Adipocyte (in vitro differentiated cells): ENCODE measurements at regions not wholly inside any gene's neighbourhood (a gene's known extent, or its start where the extent isn't known, plus 50 kb on each side); places are given as distances from the start of the nearest gene placed in this dataset.

Source experiments
- DNase-seq: peaks from one replicate; pipeline ENCODE4 v3.0.0-alpha.2; 2015; ENCODE audit warnings: low read depth
- H3K27me3 ChIP-seq: replicated peaks from 2 replicates; pipeline ENCODE4 v1.7.0; 2013; ENCODE audit warnings: mild to moderate bottlenecking, low read length, moderate library complexity; ENCODE audit not compliant: control insufficient read depth, insufficient read depth
- H3K36me3 ChIP-seq: 2 replicates; pipeline ENCODE4 v1.7.0; 2013; ENCODE audit warnings: low read length, mild to moderate bottlenecking, moderate library complexity; ENCODE audit not compliant: control insufficient read depth, insufficient read depth, severe bottlenecking
- H3K4me1 ChIP-seq: 2 replicates; pipeline ENCODE4 v1.7.0; 2013; ENCODE audit warnings: mild to moderate bottlenecking, low read length, moderate library complexity; ENCODE audit not compliant: control insufficient read depth, insufficient read depth
- H3K4me3 ChIP-seq: 2 replicates; pipeline ENCODE4 v1.7.0; 2013; ENCODE audit warnings: mild to moderate bottlenecking, low read length, moderate library complexity
- H3K9ac ChIP-seq: 2 replicates; pipeline ENCODE4 v1.7.0; 2013; ENCODE audit warnings: mild to moderate bottlenecking, low read length, moderate library complexity
- H3K9me3 ChIP-seq: 2 replicates; pipeline ENCODE4 v1.7.0; 2013; ENCODE audit warnings: mild to moderate bottlenecking, low read length, moderate library complexity; ENCODE audit not compliant: control insufficient read depth

DNA sequence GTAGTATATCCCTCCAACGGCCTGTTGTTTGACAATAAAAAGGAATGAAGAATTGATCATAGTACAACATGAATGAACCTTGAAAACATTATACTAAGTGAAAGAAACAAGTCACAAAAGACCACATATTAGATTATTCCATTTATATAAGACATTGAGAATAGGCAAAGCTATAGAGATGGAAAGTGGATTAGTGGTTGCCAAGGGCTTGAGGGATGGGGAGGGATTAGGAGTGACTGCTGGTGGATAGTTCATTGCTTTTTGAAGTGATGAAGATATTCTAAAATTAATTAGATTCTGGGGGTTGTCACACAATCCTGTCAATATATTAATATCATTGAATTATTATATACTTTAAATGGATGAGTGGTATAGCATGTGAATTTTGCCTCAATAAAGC, 142.5 kb upstream of the DPT start:
- Histone ChIP-seq H3K27me3 (no peaks in the 10 kb centered on the region), H3K9me3 (peaks cover 5% of the 10 kb centered on the region), H3K4me3 (no peak overlapping the region), H3K4me1 (no peaks in the 10 kb centered on the region), H3K36me3 (no peaks in the 10 kb centered on the region), H3K9ac (no peak overlapping the region)
- no peak for DNase-seq

DNA sequence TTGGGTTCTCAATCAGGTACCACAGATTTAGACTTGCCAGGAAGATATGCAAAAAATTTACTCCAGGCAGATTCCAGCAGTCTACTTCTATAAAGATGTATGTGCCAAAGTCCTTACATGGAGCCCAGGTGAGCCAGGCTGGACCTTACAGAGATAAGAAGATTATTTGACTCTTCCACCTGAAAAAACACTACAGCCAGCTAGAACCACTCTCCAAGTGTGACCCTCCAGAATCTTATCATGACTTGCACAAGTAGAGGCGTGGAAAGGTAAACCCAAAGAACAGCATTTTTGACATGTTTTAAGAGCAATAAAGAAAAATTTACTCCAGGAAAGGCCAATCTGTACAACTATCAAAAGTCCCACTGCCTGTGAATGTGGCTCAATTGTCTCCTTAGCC, 146.8 kb upstream of the DPT start:
- Histone ChIP-seq H3K36me3 (no peaks in the 10 kb centered on the region), H3K9me3 (no peaks in the 10 kb centered on the region), H3K4me1 (peaks cover 10% of the 10 kb centered on the region), H3K9ac (no peak overlapping the region), H3K27me3 (no peaks in the 10 kb centered on the region), H3K4me3 (no peak overlapping the region)
- DNase-seq, result no peak

DNA sequence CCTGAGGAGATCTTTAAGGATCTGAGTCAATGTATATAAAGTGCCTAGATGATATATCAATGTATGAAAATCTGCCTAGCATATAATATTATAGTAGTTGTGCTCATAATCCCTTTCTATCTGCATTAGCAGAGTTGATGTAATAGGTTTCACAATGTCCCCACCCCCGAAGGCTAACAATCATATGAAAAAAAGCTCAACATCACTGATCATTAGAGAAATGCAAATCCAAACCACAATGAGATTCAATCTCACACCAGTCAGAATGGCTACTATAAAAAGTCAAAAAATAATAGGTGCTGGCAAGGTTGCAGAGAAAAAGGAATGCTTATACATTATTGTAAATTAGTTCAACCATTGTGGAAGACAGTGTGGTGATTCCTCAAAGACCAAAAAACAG, 147.8 kb upstream of the DPT start:
- Histone ChIP-seq H3K36me3 (no peaks in the 10 kb centered on the region), H3K9ac (no peak overlapping the region)

DNA sequence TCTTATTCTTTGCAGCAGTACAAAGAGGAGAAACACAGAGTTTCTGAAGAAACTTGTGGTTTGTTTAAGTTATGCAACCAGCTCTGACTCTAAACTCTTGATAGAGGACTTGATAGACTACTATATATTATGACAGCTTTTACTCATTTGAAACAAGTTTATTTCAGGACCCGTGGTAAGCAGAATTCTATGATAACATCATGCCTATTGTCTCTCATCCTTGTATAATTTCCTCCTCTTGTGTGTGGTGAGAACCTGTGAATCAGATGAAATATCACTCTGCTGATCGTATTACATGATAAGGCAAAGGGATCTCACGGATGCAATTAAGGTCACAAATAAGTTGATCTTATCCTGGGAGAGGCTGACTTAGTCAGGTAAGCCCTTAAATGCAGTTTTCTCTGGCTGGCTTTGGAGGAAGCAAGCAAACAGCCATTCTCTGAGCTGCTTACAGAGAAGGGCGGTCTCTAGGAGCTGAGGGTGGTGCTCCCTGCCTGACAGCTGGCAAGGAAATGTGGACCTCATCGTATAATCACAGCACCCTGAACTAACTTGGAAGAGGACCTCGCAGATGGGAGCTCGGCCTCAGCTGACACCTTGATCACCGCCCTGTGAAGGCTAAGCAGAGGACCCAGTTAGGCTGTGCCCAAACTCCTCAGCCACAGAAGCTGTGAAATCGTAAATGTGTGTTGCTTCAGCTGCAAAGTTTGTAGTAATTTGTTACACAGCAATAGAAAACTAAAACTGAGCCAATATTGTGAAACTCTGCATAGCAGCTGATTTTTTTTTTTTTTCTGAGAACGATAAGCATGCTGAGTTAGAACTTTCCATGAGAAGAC, 151.1 kb upstream of the DPT start:
- Histone ChIP-seq H3K9me3 (no peaks in the 10 kb centered on the region), H3K36me3 (no peaks in the 10 kb centered on the region), H3K4me3 (peak overlapping the region; percentile 63), H3K4me1 (peaks cover 14% of the 10 kb centered on the region), H3K27me3 (no peaks in the 10 kb centered on the region), H3K9ac (peak overlapping the region; percentile 47)
- DNase-seq, result peak; percentile 52

More for the DNA sequence above, 147.8 kb upstream of the DPT start:
- Histone ChIP-seq H3K9me3 (no peaks in the 10 kb centered on the region), H3K27me3 (no peaks in the 10 kb centered on the region), H3K4me3 (no peak overlapping the region), H3K4me1 (peaks cover 14% of the 10 kb centered on the region)
- DNase-seq, result no peak

DNA sequence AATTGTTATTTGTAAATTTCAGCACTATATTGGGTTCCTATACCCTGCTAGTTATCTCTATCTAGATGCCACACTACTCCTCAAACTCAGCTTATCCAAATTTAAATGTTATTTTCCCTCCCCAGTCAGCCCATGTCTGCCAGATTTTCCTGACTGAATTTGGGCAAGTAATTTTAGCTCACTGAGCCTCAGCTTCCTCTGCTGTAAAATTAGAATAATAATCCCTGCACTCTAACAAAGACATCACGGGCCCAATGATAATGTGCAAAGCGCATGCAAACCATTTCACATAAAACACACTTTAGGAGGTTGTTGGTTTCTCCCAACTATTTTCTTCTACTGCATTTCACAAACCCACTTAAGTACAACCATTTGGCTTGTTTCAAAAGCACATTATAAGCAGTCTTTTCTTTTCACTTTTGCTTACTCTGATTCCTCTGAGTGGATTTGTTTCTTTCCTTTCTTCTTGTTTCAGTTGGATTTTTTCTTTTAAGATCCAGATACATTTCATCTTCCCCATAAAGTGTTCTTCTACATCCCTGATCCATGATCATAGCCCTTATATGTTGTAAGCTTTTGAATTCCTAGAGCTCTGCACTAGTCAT, 152.8 kb upstream of the DPT start:
- Histone ChIP-seq H3K9ac (no peak overlapping the region), H3K36me3 (no peaks in the 10 kb centered on the region), H3K4me1 (peaks cover 14% of the 10 kb centered on the region), H3K4me3 (no peak overlapping the region), H3K9me3 (no peaks in the 10 kb centered on the region), H3K27me3 (no peaks in the 10 kb centered on the region)
- DNase-seq, result no peak

DNA sequence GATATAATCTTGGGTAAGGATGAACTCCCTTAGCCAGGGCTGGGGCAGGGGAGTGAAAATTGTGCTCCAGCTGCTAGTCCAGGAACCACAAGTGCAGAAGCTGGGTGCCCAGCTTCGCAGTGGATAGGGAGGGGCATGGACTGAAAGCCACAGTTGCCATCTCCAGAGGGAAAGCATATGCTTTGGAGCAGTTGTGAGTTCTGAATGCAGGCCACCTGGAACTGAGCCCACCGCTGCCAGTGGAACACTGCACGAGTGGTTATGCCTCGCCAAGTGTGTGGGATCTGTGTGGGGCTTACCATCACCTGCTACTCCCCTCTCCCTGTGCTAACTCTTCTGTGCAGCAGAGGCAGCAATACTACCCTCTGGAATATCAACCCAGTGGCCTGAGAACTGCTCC, 158.4 kb upstream of the DPT start:
- Histone ChIP-seq H3K4me1 (no peaks in the 10 kb centered on the region), H3K9ac (no peak overlapping the region), H3K36me3 (no peaks in the 10 kb centered on the region), H3K4me3 (no peak overlapping the region), H3K27me3 (no peaks in the 10 kb centered on the region), H3K9me3 (no peaks in the 10 kb centered on the region)
- DNase-seq, result no peak

DNA sequence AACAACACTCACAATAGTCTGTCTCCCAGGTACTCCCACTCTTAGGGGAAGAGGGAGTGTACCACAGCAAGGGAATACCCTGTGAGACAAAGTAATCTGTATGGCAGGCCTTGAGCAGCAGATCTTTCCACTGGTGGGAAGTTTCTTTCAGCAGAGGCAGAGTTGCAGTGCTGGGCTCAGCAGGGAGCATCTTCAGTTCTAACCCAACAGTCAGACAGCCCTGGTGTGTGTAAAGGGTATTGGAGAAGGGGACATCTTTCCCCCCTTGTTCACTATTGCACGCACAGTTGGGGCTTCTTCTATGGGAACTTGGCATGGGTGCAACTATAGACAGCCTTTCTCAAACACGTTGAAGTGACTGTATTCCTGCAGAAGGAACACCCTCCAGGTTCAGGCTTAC, 159.4 kb upstream of the DPT start:
- H3K36me3 ChIP-seq, result no peaks in the 10 kb centered on the region
- DNase-seq, result no peak
- no peaks in the 10 kb centered on the region for H3K9me3 ChIP-seq

DNA sequence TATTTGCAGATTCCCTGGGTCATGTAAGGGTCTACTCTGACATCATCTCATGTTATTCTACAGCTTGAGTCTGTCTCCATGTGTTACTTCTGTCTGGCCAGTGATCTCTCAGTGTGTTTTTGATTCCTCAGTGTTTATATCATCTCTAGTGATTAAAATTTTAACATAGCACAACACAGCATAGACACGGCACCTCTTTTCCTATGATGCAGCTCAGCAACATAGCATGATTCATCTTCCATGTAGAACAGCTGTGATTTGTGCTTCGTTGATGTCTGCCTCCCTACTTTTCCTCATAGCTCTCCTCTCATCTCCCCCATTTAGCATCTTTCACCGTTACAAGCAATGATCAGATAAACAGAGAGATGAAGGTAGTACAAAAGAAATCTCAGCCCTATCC, 163.9 kb upstream of the DPT start:
- Histone ChIP-seq H3K9me3 (no peaks in the 10 kb centered on the region), H3K9ac (no peak overlapping the region), H3K4me3 (peak overlapping the region; percentile 15), H3K27me3 (no peaks in the 10 kb centered on the region), H3K36me3 (no peaks in the 10 kb centered on the region), H3K4me1 (peaks cover 8% of the 10 kb centered on the region)
- DNase-seq, result no peak

More for the DNA sequence above, 159.4 kb upstream of the DPT start:
- H3K9ac ChIP-seq, result no peak overlapping the region
- peaks cover 8% of the 10 kb centered on the region for H3K4me1 ChIP-seq
- no peak overlapping the region for H3K4me3 ChIP-seq
- H3K27me3 ChIP-seq, result no peaks in the 10 kb centered on the region

DNA sequence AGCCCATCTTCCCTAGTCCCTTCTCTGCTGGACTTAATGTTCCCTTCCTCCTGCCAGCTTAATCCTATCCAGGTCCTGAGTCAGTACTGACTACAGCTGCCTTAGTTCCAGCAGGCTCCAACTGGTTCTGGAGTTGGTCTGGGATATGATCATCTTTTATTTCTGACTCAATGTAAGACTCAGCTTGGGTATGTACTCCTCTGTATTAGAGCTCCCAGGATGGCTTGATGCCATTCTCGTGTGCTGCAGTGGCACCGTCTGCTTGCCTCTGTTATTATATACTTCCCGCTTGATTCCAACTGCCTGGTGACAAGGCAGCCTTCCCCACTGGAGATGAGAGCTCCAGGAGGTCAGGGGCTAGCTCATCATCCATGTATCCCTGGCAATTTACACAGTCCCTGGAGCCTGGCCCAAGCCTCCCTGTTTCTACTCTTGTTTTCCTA, 164.4 kb upstream of the DPT start:
- peaks cover 8% of the 10 kb centered on the region for H3K4me1 ChIP-seq
- peak overlapping the region; percentile 15 for H3K4me3 ChIP-seq
- no peak overlapping the region for H3K9ac ChIP-seq
- peak; percentile 1 for DNase-seq
- no peaks in the 10 kb centered on the region for H3K36me3 ChIP-seq
- no peaks in the 10 kb centered on the region for H3K27me3 ChIP-seq
- no peaks in the 10 kb centered on the region for H3K9me3 ChIP-seq

DNA sequence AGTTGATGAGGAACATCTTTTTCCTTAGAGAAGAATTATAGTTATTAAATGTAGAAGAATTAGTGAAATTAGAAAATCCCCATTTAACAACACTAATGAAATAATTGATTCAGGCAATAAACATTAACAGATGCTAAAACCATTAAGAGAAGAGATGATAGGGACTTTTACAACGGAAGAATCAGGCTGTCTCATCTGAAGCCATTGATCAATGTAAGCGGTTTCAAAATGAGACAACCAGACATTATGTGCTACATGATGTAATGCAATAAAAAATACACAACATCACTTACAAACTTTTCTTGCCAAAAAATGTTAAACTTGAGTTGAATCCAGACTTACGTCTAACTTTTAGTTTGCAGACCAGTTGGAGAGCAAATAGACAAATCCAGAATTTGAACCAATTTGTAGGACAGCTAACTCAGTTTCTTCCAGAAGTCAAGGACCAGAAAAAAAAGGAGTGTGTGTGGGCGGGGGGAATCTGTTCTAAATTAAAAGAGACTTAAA, 165.4 kb upstream of the DPT start:
- H3K4me1 ChIP-seq, result peaks cover 8% of the 10 kb centered on the region
- H3K9ac ChIP-seq, result no peak overlapping the region
- H3K9me3 ChIP-seq, result no peaks in the 10 kb centered on the region
- H3K27me3 ChIP-seq, result no peaks in the 10 kb centered on the region
- H3K4me3 ChIP-seq, result no peak overlapping the region
- no peaks in the 10 kb centered on the region for H3K36me3 ChIP-seq
- DNase-seq, result no peak

DNA sequence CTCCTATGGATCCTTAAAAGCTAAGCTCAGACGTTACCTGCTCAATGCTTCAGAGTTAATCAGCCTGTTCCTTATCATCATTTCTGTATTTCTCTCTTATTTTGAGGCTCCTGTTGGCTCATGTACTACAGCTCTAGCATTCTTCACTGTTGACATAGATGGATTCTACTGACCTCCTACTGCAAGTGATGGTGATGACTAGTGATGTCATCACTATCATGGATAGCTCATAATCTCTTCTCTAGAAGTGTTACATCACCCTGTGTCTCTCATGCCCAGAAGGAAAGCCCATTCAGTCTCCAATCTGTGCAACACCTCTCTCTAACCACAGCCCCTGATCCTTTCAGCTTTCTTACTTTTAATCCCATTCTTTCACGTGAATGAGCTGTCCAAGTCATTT, 168.2 kb upstream of the DPT start:
- Histone ChIP-seq H3K36me3 (no peaks in the 10 kb centered on the region), H3K9me3 (no peaks in the 10 kb centered on the region), H3K9ac (no peak overlapping the region), H3K27me3 (no peaks in the 10 kb centered on the region), H3K4me3 (no peak overlapping the region), H3K4me1 (peaks cover 8% of the 10 kb centered on the region)
- DNase-seq, result no peak
